ENCODE measurements at regions not wholly inside any gene's neighbourhood (a gene's known extent, or its start where the extent isn't known, plus 50 kb on each side); places are given as distances from the start of the nearest gene placed in this dataset.

DNA sequence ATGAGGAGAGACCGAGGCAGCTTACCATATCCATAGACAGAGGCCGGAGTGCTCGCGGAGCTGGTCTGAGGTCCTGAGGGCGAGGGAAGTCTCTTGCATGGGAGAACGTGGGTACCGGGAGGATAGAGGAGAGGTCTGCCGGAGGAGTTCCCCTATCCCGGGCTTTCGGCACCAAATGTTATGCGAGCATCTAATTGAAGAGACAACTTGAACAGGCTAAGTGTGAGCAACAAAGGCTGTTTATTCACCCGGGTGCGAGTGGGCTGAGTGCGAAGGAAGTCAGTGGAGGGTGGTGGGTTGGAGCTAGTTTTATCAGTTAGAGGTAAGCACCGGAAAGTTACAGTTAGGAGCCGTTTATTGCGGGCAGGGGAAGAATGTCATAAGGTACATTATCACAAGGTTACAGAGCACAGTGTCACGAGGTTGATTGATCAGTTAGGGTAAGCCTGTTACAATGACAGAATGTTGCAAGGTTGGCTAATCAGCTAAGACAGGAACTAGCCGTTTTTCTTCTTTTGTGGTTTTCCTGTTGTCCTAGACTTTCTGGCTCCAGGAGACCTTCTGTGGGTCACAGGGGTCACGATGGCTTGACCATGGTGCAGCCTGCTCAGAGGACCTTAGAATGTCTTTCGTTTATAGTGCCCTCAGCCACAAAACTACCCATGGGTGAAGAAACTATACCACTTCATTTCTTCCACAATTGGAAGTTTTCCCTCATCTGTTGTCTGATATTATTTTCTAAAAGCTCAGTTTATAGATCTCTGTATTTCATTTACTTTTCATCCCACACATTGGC is 746.0 kb upstream of the ADGRB3 start:
- no peaks in the 10 kb centered on the region for H3K9me3 ChIP-seq (ENCODE audit: insufficient read depth, low read length)
- no peaks in the 10 kb centered on the region for H3K27me3 ChIP-seq (ENCODE audit: low read depth, low read length)
- H3K79me2 ChIP-seq (ENCODE audit: low read length) = no peaks in the 10 kb centered on the region
- no peak overlapping the region for H3K27ac ChIP-seq (ENCODE audit: low read length)
- H3K4me2 ChIP-seq (ENCODE audit: low read length) = no peak overlapping the region
- no peak overlapping the region for H2AFZ ChIP-seq (ENCODE audit: low read depth, low read length)
- no peak overlapping the region for H3K4me3 ChIP-seq (ENCODE audit: low read length)
- H4K20me1 ChIP-seq (ENCODE audit: insufficient read depth, low read length) = no peaks in the 10 kb centered on the region
- H3K9ac ChIP-seq (ENCODE audit: low read length) = no peak overlapping the region
- TF ChIP-seq EZH2phosphoT487 (IDR thresholded peaks at IDR 0.05; ENCODE audit: low read depth) (no peak), CTCF (IDR thresholded peaks at IDR 0.05; ENCODE audit: low read depth, low read length) (no peak)
- no peaks in the 10 kb centered on the region for H3K4me1 ChIP-seq (ENCODE audit: low read length)
- no peaks in the 10 kb centered on the region for H3K36me3 ChIP-seq (replicated peaks; ENCODE audit: low read depth, low read length)

DNA sequence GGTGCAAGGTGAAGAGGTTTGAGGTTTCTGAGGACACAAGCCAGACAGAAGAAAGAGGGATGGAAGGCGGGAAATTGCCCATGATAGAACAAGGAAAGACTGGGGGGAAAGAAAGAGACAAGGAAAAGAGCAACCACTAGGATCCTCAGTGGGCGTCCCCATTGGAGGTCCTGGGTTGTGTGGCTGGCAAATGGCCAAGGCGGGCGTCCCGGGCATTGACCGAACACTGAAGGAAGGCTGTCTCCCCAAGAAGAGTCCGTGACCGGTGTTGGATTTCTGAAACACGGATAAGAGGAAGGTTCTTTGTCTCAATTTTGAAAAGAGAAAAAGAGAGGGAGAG is 746.6 kb upstream of the ADGRB3 start:
- H3K9ac ChIP-seq (ENCODE audit: low read length) = no peak overlapping the region
- no peaks in the 10 kb centered on the region for H4K20me1 ChIP-seq (ENCODE audit: insufficient read depth, low read length)
- no peak for TF ChIP-seq CTCF (IDR thresholded peaks at IDR 0.05; ENCODE audit: low read depth, low read length)
- TF ChIP-seq EZH2phosphoT487 (IDR thresholded peaks at IDR 0.05; ENCODE audit: low read depth) = no peak
- H2AFZ ChIP-seq (ENCODE audit: low read depth, low read length) = no peak overlapping the region
- H3K27me3 ChIP-seq (ENCODE audit: low read depth, low read length) = no peaks in the 10 kb centered on the region
- H3K36me3 ChIP-seq (replicated peaks; ENCODE audit: low read depth, low read length) = no peaks in the 10 kb centered on the region
- no peaks in the 10 kb centered on the region for H3K79me2 ChIP-seq (ENCODE audit: low read length)
- H3K9me3 ChIP-seq (ENCODE audit: insufficient read depth, low read length) = no peaks in the 10 kb centered on the region
- H3K4me1 ChIP-seq (ENCODE audit: low read length) = no peaks in the 10 kb centered on the region
- no peak overlapping the region for H3K4me2 ChIP-seq (ENCODE audit: low read length)
- H3K27ac ChIP-seq (ENCODE audit: low read length) = no peak overlapping the region
- H3K4me3 ChIP-seq (ENCODE audit: low read length) = no peak overlapping the region

DNA sequence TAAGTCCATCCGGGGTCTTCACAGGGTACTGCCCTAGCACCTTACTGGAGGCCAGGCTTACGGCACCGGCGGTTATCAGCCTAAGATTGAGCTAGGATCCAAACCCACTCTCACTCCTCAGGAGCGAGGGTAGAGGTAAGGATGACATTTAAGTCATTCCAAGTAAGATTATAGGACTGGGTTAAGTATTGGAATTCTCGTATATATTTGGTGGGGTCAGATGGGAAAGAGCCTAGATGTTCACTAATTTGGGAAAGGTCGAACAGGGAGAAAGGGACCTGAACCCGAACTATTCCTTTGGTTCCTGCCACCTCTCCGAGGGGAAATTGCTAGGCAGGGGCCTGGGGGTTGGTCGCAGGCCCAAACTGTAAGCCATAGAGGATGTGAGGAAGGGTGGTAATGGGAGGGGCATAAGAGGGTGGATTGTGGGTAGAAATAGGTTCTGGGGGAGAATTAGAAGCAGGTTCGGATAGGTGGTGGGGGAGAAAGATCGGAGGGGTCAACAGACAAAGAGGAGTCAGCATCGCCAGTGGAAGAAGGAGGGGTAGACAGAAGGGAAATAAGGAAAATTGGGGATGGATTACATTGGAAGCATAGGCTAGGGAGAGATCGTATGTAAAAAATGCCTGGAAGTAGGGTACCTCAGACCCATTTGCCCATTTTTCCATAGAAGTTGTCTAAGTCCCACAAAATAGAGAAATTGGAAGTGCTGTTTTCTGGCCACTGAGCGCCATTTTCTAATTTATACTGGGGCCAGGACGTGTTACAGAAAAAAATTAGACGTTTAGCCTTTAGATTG is 747.1 kb upstream of the ADGRB3 start:
- no peaks in the 10 kb centered on the region for H4K20me1 ChIP-seq (ENCODE audit: insufficient read depth, low read length)
- TF ChIP-seq EZH2phosphoT487 (IDR thresholded peaks at IDR 0.05; ENCODE audit: low read depth) = no peak
- no peak for TF ChIP-seq CTCF (IDR thresholded peaks at IDR 0.05; ENCODE audit: low read depth, low read length)
- no peak overlapping the region for H2AFZ ChIP-seq (ENCODE audit: low read depth, low read length)
- H3K9ac ChIP-seq (ENCODE audit: low read length) = no peak overlapping the region
- no peak overlapping the region for H3K4me2 ChIP-seq (ENCODE audit: low read length)
- H3K4me3 ChIP-seq (ENCODE audit: low read length) = no peak overlapping the region
- no peaks in the 10 kb centered on the region for H3K4me1 ChIP-seq (ENCODE audit: low read length)
- no peaks in the 10 kb centered on the region for H3K27me3 ChIP-seq (ENCODE audit: low read depth, low read length)
- no peaks in the 10 kb centered on the region for H3K9me3 ChIP-seq (ENCODE audit: insufficient read depth, low read length)
- H3K27ac ChIP-seq (ENCODE audit: low read length) = no peak overlapping the region
- H3K79me2 ChIP-seq (ENCODE audit: low read length) = no peaks in the 10 kb centered on the region
- H3K36me3 ChIP-seq (replicated peaks; ENCODE audit: low read depth, low read length) = no peaks in the 10 kb centered on the region

- H3K27ac ChIP-seq (ENCODE audit: low read length) = no peak overlapping the region
- H3K36me3 ChIP-seq (replicated peaks; ENCODE audit: low read depth, low read length) = no peaks in the 10 kb centered on the region
- no peak overlapping the region for H3K4me3 ChIP-seq (ENCODE audit: low read length)
- no peak overlapping the region for H3K9ac ChIP-seq (ENCODE audit: low read length)
- no peaks in the 10 kb centered on the region for H3K79me2 ChIP-seq (ENCODE audit: low read length)
- no peaks in the 10 kb centered on the region for H3K27me3 ChIP-seq (ENCODE audit: low read depth, low read length)
- no peaks in the 10 kb centered on the region for H3K9me3 ChIP-seq (ENCODE audit: insufficient read depth, low read length)
- no peak overlapping the region for H2AFZ ChIP-seq (ENCODE audit: low read depth, low read length)
- H4K20me1 ChIP-seq (ENCODE audit: insufficient read depth, low read length) = no peaks in the 10 kb centered on the region
- TF ChIP-seq EZH2phosphoT487 (IDR thresholded peaks at IDR 0.05; ENCODE audit: low read depth) (no peak), CTCF (IDR thresholded peaks at IDR 0.05; ENCODE audit: low read depth, low read length) (no peak)
- no peak overlapping the region for H3K4me2 ChIP-seq (ENCODE audit: low read length)
- H3K4me1 ChIP-seq (ENCODE audit: low read length) = no peaks in the 10 kb centered on the region
Observed at GRCh38 chr6:67887419-67887746, 747.7 kb upstream of the ADGRB3 start.
